ENCODE measurements at regions not wholly inside any gene's neighbourhood (a gene's known extent, or its start where the extent isn't known, plus 50 kb on each side); places are given as distances from the start of the nearest gene placed in this dataset.

DNA sequence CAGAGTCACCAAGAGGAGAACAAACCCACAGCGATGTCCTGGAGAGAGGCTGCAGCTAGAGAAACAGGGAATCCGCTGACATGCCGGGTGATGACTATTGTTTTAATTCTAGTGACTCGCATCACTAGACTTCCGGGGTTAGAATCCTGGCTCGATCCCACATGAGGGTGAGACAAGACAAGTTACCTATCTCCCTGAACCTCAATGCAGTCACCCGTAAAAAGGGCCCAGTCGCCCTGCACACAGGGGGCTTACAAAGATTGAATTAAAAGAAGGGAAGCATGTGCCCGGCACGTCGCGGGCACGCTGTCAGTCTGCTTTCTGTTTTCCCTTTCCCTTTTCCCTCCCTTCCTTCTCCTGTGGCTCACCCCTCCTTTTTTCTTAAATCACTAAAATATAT lies 212.9 kb upstream of the FOXF1 start:
- peak; percentile 22 for DNase-seq (ENCODE audit: low read depth)
- TF ChIP-seq, protein P1, sequence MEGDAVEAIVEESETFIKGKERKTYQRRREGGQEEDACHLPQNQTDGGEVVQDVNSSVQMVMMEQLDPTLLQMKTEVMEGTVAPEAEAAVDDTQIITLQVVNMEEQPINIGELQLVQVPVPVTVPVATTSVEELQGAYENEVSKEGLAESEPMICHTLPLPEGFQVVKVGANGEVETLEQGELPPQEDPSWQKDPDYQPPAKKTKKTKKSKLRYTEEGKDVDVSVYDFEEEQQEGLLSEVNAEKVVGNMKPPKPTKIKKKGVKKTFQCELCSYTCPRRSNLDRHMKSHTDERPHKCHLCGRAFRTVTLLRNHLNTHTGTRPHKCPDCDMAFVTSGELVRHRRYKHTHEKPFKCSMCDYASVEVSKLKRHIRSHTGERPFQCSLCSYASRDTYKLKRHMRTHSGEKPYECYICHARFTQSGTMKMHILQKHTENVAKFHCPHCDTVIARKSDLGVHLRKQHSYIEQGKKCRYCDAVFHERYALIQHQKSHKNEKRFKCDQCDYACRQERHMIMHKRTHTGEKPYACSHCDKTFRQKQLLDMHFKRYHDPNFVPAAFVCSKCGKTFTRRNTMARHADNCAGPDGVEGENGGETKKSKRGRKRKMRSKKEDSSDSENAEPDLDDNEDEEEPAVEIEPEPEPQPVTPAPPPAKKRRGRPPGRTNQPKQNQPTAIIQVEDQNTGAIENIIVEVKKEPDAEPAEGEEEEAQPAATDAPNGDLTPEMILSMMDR (IDR thresholded peaks at IDR 0.05; ENCODE audit: insufficient read depth, low read length): no peak
- no peak overlapping the region for H3K4me3 ChIP-seq (ENCODE audit: low read depth, low read length)

DNA sequence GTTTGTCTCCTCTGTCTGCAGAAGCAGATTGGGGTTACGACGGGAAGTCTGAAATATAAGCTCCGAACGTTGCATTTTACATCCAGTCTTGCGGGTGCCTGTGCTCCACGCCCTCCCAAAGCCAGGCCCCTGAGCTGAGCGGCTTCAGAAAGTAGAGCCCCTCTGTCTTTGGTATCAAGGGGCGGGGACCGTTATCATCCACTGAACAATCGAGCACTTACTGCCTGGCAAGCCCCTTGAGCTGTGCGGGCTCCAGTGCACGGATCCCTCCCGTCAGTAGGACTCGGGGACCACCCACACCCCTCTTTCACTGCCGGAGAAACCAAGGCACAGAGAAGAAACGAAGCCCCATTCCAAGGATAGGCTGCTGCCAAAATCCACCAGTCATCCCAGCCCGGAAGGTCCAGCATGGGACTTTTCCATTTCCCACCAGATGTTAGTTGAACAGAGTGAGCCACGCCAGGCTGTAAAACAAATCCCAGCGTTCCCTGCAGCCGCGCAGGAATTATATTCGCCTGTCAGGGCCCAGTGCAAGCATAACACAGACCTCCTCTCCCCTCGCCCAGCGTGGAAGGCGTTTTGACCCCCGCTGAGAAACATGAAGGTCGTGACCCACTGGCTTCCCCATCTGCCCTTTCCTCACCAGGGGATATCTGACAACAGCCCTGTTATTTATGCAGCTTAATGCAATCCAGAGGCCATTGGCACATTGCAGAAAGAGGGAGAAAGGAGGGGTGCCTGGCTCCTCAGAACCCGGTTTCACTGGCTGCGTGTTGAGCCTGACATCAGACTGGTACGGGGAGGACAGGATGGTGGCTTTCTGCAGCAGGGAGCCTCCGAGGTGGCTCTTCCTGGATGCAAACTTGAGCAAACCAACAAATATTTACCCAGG lies 212.2 kb upstream of the FOXF1 start:
- TF ChIP-seq, protein P1 (IDR thresholded peaks at IDR 0.05; ENCODE audit: insufficient read depth, low read length): no peak
- peak; percentile 35 for DNase-seq (ENCODE audit: low read depth)
- no peak overlapping the region for H3K4me3 ChIP-seq (ENCODE audit: low read depth, low read length)

DNA sequence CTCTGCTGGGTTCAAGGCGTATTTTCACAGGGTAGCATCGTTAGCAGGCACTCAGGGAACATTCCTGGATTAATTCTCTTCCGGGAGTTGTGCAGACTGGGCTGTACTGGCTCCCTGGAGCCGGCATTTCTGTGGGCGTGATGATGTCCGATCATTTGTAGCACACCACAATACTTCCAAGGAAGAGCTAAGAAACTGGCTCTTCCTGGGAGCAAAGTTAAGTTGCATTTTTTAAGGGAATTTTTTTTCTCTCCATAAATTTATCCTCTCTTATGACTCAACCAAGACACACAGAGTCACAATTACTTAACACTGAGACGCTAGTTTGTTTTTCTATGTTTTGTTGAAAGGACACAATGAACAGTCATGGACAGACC lies 211.6 kb upstream of the FOXF1 start:
- no peak overlapping the region for H3K4me3 ChIP-seq (ENCODE audit: low read depth, low read length)
- TF ChIP-seq, protein P1 (IDR thresholded peaks at IDR 0.05; ENCODE audit: insufficient read depth, low read length): no peak
- peak; percentile 18 for DNase-seq (ENCODE audit: low read depth)

DNA sequence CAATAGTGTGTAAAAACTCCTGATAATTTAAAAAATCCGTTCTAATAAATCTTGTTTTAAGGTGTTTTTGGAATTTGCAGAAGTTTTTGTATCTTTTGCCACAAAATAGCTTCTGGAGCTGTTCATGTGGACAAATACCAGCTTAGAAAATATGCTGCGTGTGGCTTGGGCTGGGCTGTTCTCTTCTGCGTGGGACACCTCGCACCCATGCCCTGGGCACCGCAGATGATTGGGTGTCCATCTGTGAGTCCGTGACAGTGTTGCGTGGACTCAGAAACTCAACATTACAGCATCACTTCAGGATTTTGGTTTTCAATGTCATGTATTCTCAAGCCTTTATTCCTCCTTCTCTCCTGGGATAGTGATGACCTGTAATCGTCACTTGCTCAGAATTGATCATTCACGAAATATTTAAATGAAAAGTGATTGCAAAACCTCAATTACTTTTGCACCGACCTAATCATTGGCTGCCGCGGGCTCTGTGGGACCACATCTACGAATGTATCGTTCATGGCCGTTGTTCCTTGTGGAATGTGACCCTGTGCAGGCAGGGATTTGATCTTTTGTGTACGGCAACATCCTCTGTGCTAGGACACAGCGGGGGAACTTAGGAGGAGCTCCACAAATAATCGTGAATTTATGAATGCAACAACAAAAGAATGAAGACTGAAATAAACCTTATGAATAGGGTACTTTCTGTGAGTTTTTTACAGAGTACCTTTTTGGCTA lies 210.3 kb upstream of the FOXF1 start:
- TF ChIP-seq, protein P1 (IDR thresholded peaks at IDR 0.05; ENCODE audit: insufficient read depth, low read length): no peak
- DNase-seq (ENCODE audit: low read depth): no peak
- H3K4me3 ChIP-seq (ENCODE audit: low read depth, low read length): no peak overlapping the region

DNA sequence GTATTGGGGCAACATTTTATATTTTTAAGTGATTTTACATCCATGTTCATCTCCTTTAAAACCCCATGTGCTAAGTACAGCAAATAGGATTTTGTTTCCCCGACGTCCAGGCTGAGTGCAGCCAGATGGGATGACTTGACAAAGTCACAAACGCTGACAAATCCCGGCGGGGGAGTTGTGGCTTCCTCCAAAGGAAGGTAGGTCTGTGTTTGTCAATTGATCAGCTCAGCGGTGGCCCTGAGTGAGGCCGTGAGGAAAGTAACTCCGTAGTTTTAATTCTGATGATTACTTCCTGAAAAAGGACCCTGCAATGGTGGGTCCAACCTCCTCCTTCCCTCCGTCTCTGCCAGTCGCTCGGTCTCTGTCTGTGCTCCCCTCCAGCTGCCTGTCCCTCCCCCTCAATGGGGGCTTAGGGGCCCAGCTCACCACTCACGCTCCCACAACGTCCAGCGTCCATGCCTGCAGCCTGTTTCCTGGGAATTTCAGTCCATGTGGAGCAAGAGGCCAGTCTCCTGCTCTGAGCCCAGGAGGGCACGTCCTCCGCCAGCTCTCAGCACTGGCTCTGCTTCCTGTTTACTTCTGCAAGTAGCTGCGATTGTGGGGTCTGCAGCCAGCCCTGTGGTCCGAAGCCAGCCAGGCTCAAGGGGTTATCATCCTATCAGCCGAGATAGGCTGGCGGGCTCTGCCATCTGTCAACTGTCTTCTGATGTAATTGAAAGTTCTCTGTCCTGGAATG lies 209.4 kb upstream of the FOXF1 start:
- no peak for DNase-seq (ENCODE audit: low read depth)
- H3K4me3 ChIP-seq (ENCODE audit: low read depth, low read length): no peak overlapping the region
- TF ChIP-seq, protein P1 (IDR thresholded peaks at IDR 0.05; ENCODE audit: insufficient read depth, low read length): no peak

DNA sequence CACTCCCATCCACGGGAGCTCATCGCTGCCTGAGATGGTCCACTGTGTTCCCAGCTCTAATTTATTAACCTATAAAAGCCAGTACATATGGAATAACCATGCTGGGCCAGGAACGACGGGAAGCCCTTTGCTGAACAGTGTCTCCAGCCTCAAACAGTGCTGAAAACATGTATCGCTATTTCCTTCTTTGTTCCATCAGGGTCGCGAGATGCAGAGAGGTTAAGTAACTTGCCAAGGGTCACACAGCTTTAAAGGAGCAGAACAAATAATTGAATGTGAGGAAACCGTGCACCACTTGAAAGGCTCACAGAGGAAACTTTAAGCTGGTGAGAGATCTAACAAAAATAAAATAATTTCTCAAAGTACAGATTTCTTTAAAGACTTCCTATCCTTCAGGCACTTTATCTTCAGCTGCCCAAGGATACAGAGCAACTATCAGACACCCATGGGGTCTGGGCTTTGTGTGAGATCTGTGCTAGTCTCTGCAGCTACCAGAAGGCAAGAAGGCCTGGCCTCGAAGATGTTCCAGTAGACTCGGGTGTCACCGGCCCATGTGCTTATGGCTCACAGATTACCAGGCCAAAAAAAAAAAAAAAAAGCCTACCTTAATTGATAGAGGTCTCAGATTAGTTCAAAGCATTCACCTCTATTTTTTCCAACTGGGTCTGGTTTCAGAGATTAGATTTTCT lies 207.8 kb upstream of the FOXF1 start:
- H3K4me3 ChIP-seq (ENCODE audit: low read depth, low read length): no peak overlapping the region
- TF ChIP-seq, protein P1 (IDR thresholded peaks at IDR 0.05; ENCODE audit: insufficient read depth, low read length): no peak
- DNase-seq (ENCODE audit: low read depth): no peak

All from fibroblast of the aortic adventitia (primary cell).